ENCODE measurements at regions not wholly inside any gene's neighbourhood (a gene's known extent, or its start where the extent isn't known, plus 50 kb on each side); places are given as distances from the start of the nearest gene placed in this dataset.

- H3K4ac ChIP-seq (ENCODE audit: low read depth, low read length) = no peak overlapping the region
- no peak overlapping the region for H3K27ac Mint-ChIP-seq
- no peak overlapping the region for H3K18ac ChIP-seq (ENCODE audit: insufficient read length, low read depth, low read length)
- no peak overlapping the region for H3T11ph ChIP-seq (ENCODE audit: low read length)
- no peaks in the 10 kb centered on the region for H3K27me3 ChIP-seq (ENCODE audit: insufficient read depth, low read length)
- peaks cover 16% of the 10 kb centered on the region for H3K27me3 Mint-ChIP-seq (ENCODE audit: low read depth)
- no peaks in the 10 kb centered on the region for H3K36me3 Mint-ChIP-seq (ENCODE audit: insufficient read depth in 1 of 3, low read depth in 3 of 3)
- H2BK5ac ChIP-seq (ENCODE audit: insufficient read length, low read length) = no peak overlapping the region
- no peak overlapping the region for H4K8ac ChIP-seq (replicated peaks; ENCODE audit: insufficient read length, low read depth, low read length)
- no peak overlapping the region for H3K14ac ChIP-seq (ENCODE audit: insufficient read depth, low read length)
- no peak for DNase-seq
- no peaks in the 10 kb centered on the region for H3K9me3 ChIP-seq (ENCODE audit: control insufficient read depth, low read depth, low read length)
- H4K5ac ChIP-seq (ENCODE audit: insufficient read length, low read depth, low read length) = no peak overlapping the region
- H2BK12ac ChIP-seq (ENCODE audit: insufficient read length, low read depth, low read length) = no peak overlapping the region
- H3K4me2 ChIP-seq (ENCODE audit: insufficient read depth, insufficient read length, low read length) = no peak overlapping the region
- no peak overlapping the region for H2AFZ ChIP-seq (ENCODE audit: low read length)
- no peak overlapping the region for H3K56ac ChIP-seq (ENCODE audit: insufficient read length, low read depth, low read length)
- no peaks in the 10 kb centered on the region for H4K20me1 ChIP-seq (ENCODE audit: control insufficient read depth, insufficient read depth, insufficient read length)
- no peak overlapping the region for H4K91ac ChIP-seq (ENCODE audit: insufficient read length, low read depth, low read length)
- H3K79me2 ChIP-seq (ENCODE audit: insufficient read depth, low read length) = no peaks in the 10 kb centered on the region
- no peak overlapping the region for H2BK20ac ChIP-seq (ENCODE audit: low read depth, low read length, poor library complexity, severe bottlenecking)
- no peak overlapping the region for H3K27ac ChIP-seq (ENCODE audit: insufficient read length, low read depth, low read length)
- H3K4me1 Mint-ChIP-seq = peaks cover 2 to 5% of the 10 kb centered on the region in 2 experiments; a peak in 2 of 4 replicates
- no peak overlapping the region for H2BK120ac ChIP-seq (ENCODE audit: low read depth, low read length, poor library complexity, severe bottlenecking)
- no peak overlapping the region for H3K23ac ChIP-seq (ENCODE audit: insufficient read length, low read depth, low read length)
- H3K79me1 ChIP-seq (ENCODE audit: insufficient read depth, low read depth, low read length, poor library complexity, severe bottlenecking) = no peaks in the 10 kb centered on the region
- TF ChIP-seq CTCF (conservative IDR thresholded peaks at IDR 0.05) = no peak
- no peaks in the 10 kb centered on the region for H3K23me2 ChIP-seq (ENCODE audit: insufficient read length, low read depth, low read length, poor library complexity, severe bottlenecking)
- no peak overlapping the region for H3K4me3 Mint-ChIP-seq
- H2AK5ac ChIP-seq (ENCODE audit: insufficient read length, low read length) = no peak overlapping the region
- no peak overlapping the region for H3K9ac ChIP-seq (ENCODE audit: extremely low read depth, insufficient read length, low read length)
- no peaks in the 10 kb centered on the region for H3K9me3 Mint-ChIP-seq
- H3K4me1 ChIP-seq (ENCODE audit: insufficient read depth, low read length) = no peaks in the 10 kb centered on the region
- H2BK15ac ChIP-seq (ENCODE audit: low read depth, low read length) = no peak overlapping the region
- WGBS (ENCODE audit: extremely low coverage, insufficient read length, low lambda C conversion rate) = no CpG with 5 or more reads among the region's 1 CpG
Measured at GRCh38 chr15:70461017-70461416, 302.3 kb downstream of the UACA start.
